Stimulated activated CD4-positive, alpha-beta T cell treated with anti-CD3 and anti-CD28 coated beads, Interleukin-4, amount 100 ng/mL, for 4 hours (primary cell): ENCODE measurements at regions not wholly inside any gene's neighbourhood (a gene's known extent, or its start where the extent isn't known, plus 50 kb on each side); places are given as distances from the start of the nearest gene placed in this dataset.
"Not testable (repeated sequence)": the region's sequence is repeated elsewhere in the genome, so short reads cannot be mapped to it uniquely, and the experiment has no call there.

Experiments used
- DNase-seq, 2 experiments: peaks; one replicate each; pipeline ENCODE4 v3.0.0-alpha.2; 2020

DNA sequence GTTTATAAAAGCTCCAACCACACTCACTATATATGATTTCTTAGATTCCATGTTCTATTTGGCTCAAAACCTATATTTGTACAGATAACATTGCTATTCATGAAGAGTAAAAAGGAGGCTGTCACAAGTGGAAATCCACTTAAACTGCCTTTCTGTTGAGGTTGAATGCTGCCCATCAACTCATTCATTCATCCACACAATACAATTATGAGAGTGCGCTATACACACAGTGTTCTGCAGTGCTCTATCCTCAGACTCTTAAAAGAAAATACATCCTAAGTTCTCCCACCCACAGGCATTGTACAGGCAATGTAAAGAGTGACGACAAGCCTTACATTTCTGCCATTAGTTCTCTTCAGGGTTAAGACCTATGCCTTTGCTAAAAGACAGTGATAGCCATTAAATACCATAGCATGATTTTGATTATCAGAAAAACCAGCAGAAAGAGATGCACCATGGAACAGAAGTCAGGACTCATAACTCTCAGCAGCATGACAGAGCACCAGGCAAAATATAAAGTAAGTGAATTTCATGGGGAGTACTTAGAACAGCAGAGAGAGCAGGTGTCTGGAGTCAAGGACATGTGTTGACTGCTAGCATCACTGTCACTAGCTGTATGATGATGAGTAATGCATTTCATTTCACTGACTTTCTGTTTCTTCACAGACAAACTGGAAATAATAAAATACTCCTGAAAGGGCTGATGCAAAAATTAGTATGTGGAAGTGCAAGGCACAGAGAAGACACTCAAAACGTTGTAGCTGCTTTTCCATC, 218.0 kb downstream of the RBM26 start:
- DNase-seq: no peak

GRCh38 chr13:79185580-79185979, 220.5 kb downstream of the RBM26 start:
- DNase-seq: no peak

GRCh38 chr13:79183231-79183630, 222.8 kb downstream of the RBM26 start:
- no peak for DNase-seq

GRCh38 chr13:79173691-79174090, 232.4 kb downstream of the RBM26 start:
- DNase-seq: not testable (repeated sequence)

DNA sequence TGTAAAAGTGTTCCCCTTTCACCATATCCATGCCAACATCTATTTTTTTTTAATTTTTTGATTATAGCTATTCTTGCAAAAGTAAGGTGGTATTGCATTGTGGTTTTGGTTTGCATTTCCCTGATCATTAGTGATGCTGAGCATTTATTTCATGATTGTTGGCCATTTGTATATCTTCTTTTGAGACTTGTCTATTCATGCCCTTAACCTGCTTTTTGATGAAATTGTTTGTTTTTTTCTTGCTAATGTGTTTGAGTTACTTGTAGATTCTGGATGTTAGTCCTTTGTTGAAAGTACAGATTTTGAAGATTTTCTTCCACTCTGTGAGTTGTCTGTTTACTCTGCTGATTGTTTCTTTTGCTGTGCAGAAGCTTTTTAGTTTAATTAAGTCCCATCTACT, 233.1 kb downstream of the RBM26 start:
- not testable (repeated sequence) for DNase-seq

DNA sequence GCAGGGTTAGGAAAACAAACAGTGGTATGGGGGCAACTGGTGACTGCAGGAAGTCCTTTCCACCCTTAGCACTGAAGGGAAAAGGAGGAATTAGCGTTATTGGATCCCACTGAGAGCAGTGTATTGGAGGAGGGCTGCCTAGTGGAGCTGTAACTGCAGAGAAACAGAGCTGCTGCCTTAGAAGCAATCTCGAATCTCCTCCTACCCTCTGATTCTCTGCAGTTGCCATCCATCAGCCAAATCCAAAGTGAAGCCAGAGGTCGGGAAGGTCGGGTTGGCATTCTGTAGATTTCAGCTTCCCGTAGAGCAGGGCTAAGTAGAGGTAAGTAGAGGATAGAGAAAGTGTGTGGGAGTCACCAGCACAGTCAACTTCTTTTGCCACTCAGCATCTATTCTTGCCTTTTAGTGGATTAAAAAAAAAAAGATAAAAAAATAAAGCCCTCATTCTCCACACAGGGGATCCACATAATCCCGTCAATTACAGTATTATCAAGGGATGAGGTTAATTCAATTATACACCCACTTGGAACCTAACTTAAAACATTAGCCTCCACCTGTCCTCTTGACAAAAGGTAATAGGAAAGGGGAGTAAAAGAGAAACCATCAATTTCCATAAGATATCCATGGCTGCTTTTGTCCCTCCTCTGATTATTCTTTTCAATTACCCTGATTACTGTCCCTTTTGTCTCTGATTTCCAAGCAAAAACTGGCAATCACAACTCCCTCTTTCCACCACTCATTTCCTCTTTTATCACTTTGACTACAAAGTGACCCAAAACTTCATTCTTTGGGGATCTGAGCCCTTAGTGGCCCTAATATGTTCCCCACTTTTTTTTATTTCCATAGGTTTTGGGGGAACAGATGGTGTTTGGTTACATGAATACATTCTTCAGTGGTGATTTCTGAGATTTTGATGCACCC, 234.7 kb downstream of the RBM26 start:
- DNase-seq: no peak

DNA sequence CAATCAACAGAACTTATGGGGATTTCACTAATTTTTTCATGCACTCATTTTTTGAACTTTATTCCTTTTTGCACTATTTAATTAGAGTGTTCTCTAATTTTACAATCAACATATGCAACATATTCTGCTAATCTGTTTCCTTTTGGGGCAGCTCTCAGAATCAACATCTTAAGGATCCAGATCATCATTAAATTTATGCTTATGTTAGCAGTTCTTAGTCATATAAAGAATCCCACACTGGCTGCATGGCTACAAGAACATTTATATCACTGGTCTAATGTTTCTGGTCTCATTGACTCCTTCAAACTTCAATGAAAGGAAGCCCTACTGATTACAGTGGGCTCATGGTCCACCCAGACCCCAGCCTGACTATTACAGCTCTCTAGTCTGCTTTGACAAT, 245.2 kb downstream of the RBM26 start:
- no peak for DNase-seq

GRCh38 chr13:79155883-79156282, 250.2 kb downstream of the RBM26 start:
- DNase-seq: no peak

- no peak for DNase-seq
Measured at GRCh38 chr13:79149210-79149609, 256.8 kb downstream of the RBM26 start.

GRCh38 chr13:79141082-79141481, 265.0 kb downstream of the RBM26 start:
- no peak for DNase-seq

DNA sequence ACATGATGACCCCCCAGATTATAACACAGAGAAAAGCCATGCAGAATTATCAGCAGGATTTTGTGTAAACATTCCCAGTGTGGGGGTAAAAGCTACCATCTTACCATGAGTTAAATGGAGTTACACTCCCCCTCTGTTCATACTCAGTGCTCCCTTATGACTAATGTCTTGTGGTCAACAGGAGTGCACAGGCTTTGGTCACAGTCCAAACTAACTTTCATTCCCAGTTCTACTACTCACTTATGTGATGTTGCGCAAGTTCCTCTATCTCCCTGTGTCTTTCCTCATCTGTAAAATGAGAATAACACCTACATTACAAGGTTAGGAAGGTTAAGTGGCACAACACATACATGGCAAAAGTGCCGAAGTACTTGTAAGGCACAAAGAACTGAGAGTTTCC, 277.9 kb downstream of the RBM26 start:
- DNase-seq: no peak

- DNase-seq: no peak
Measured at GRCh38 chr13:79126706-79127105, 279.3 kb downstream of the RBM26 start.

DNA sequence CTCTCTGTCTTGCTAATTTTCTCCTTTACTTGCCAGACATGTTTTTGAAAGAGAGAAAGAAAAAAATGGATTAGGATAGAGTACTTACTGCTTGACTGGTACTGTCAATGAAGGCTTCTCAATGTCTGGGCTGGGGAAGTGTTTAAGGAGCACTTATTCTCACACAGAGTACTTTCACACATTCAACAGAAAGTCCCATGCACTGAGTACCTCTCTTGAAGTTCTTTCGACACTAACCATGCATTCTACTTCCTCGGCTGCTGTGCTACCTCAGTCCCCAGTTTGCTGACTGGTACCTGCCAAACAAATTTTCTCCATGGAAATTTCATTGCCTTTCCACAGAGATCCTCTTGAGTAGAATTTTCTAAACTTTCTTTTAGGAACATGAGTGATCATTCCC, 281.9 kb downstream of the RBM26 start:
- no peak for DNase-seq

DNA sequence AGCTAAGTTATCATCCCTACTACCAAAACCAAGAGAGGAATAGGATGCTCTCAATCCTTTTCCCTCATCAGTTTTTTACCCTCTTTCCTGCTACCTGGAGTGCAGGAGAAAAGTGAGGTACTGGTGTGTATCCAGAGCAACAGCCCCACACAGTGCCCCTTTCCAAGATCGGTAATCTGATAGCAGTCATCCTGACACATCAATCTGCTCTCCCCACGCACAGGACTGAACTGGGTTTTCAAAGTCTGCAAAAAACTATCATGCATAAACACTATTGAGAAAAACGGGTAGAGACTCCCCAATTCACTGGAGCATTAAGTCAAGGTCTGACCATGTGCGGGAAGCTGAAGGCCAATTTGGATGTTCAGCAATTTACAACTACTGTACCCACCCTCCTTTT, 284.8 kb downstream of the RBM26 start:
- no peak for DNase-seq

DNA sequence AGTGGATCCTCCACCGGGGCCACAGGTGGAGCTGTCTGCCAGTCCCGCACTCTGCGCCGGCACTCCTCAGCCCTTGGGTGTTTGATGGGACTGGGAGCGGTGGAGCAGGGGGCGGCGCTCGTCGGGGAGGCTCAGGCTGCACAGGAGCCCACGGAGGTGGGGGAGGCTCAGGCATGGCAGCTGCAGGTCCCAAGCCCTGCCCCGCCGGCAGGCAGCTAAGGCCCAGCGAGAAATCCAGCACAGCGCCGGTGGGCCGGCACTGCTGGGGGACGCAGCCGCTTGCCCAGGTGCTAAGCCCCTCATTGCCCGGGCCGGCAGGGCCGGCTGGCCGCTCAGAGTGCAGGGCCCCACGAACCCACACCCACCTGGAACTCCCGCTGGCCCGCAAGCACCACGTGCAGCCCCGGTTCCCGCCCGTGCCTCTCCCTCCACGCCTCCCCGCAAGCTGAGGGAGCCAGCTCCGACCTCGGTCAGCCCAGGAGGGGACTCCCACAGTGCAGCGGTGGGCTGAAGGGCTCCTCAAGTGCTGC, 286.4 kb downstream of the RBM26 start:
- no peak for DNase-seq

GRCh38 chr13:79112016-79112415, 294.0 kb downstream of the RBM26 start:
- no peak for DNase-seq

- DNase-seq: no peak
Measured at GRCh38 chr13:79108914-79109643, 297.0 kb downstream of the RBM26 start.

GRCh38 chr13:79098596-79098995, 307.5 kb downstream of the RBM26 start:
- DNase-seq: no peak

DNA sequence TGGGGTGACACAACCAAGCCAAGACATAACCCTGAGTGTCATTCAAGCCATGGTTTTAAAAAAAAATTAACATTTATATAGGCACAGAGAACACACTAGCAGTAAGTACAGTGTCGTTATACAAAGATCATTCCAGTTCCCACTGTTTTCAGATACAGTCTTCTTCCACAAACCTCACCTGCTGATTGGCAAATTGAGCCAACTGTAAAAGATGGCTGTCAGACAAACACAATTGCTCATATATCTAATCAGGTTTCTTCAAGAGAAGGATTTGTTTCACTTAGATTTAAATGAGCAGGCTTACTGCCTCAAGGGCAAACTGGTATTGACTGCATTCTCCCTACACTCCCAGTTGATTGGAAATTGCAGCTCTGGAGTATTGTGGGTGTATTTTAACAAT, 308.9 kb downstream of the RBM26 start:
- DNase-seq: no peak

DNA sequence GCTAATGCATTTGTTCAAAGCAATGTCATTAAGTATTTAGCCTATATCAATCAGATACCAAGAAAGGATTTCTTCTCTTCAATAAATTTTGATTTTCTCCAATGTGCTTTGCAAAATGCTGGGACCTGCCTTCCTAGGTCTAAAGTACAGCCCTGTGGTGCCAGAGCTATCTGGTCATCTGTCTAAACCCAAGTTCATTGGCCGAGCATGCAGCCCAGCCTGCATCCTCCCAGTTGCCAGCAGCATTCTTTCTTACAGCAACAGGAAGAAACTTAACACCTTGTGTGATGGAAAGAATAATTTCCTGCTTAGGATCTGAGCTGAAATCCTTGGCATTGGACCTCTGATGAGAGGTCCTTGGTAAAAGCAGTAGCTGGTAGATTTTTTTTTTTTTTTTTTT, 310.0 kb downstream of the RBM26 start:
- DNase-seq: no peak

GRCh38 chr13:79090552-79091124, 315.4 kb downstream of the RBM26 start:
- DNase-seq: no peak

DNA sequence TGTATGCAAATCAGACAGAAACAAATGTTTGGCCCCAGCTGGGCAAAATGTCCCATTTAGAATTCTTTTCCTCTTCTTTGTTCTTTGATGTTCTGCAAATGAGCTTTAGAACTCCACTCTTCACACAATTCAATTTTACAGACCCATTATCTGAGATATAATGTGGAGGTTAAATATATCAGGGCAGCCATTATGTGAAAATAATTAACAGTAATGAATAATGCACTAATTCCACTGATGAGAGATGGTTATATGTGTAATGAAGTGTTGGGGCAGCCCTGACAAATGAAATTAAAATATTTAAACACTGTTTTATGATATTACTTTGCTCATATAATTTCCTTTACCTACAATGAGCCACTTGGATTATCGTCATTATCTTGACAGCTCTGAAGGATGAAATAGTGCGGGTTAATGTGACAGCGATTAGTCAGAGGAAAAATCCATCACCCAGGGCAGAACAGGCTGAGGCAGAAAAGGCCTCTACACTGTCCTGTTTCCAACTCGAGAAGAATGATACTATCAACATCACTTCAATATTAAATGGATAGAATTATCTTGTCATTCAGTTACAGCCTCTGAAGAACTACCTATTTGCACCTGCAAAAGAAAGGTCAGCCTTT, 321.1 kb downstream of the RBM26 start:
- no peak for DNase-seq
